Endometrial microvascular endothelial cells (primary cell): ENCODE measurements at regions not wholly inside any gene's neighbourhood (a gene's known extent, or its start where the extent isn't known, plus 50 kb on each side); places are given as distances from the start of the nearest gene placed in this dataset.

Experiments used
- in situ Hi-C: cut with HindIII; loops from 2 replicates; pipeline ENCODE4 v1.10.0; 2017; ENCODE audit warnings: low sequenced_read_pairs, low pct_unique_long_range_greater_than_20kb; ENCODE audit errors: inconsistent ontology term

- in situ Hi-C loops = no loop called here
Measured at GRCh38 chr6:134531611-134532010, 213.7 kb upstream of the SGK1 start.

GRCh38 chr6:134531188-134531551 is 213.3 kb upstream of the SGK1 start:
- in situ Hi-C loops = no loop called here

- in situ Hi-C loops = no loop called here
Measured at GRCh38 chr6:134529921-134530320, 212.0 kb upstream of the SGK1 start.

GRCh38 chr6:134529305-134529704 is 211.4 kb upstream of the SGK1 start:
- in situ Hi-C loops = no loop called here

- in situ Hi-C loops = no loop called here
Measured at GRCh38 chr6:134527108-134527787, 209.3 kb upstream of the SGK1 start.

- in situ Hi-C loops = no loop called here
Measured at GRCh38 chr6:134525190-134525868, 207.4 kb upstream of the SGK1 start.

- in situ Hi-C loops = no loop called here
Measured at GRCh38 chr6:134523903-134524650, 206.2 kb upstream of the SGK1 start.

GRCh38 chr6:134523051-134523450 is 205.1 kb upstream of the SGK1 start:
- in situ Hi-C loops = no loop called here

- in situ Hi-C loops = no loop called here
Measured at GRCh38 chr6:134521116-134521501, 203.2 kb upstream of the SGK1 start.

GRCh38 chr6:134520181-134521115 is 202.5 kb upstream of the SGK1 start:
- in situ Hi-C loops = no loop called here

- in situ Hi-C loops = no loop called here
Measured at GRCh38 chr6:134519465-134519864, 201.6 kb upstream of the SGK1 start.

- in situ Hi-C loops = no loop called here
Measured at GRCh38 chr6:134517868-134518267, 200.0 kb upstream of the SGK1 start.

- in situ Hi-C loops = no loop called here
Measured at GRCh38 chr6:134517145-134517658, 199.3 kb upstream of the SGK1 start.

GRCh38 chr6:134516582-134516981 is 198.7 kb upstream of the SGK1 start:
- in situ Hi-C loops = no loop called here

- in situ Hi-C loops = no loop called here
Measured at GRCh38 chr6:134515986-134516385, 198.1 kb upstream of the SGK1 start.

GRCh38 chr6:134512981-134513391 is 195.1 kb upstream of the SGK1 start:
- in situ Hi-C loops = no loop called here

- in situ Hi-C loops = no loop called here
Measured at GRCh38 chr6:134511984-134512683, 194.2 kb upstream of the SGK1 start.

- in situ Hi-C loops = no loop called here
Measured at GRCh38 chr6:134510920-134511319, 193.0 kb upstream of the SGK1 start.
